ENCODE measurements at regions not wholly inside any gene's neighbourhood (a gene's known extent, or its start where the extent isn't known, plus 50 kb on each side); places are given as distances from the start of the nearest gene placed in this dataset.

DNA sequence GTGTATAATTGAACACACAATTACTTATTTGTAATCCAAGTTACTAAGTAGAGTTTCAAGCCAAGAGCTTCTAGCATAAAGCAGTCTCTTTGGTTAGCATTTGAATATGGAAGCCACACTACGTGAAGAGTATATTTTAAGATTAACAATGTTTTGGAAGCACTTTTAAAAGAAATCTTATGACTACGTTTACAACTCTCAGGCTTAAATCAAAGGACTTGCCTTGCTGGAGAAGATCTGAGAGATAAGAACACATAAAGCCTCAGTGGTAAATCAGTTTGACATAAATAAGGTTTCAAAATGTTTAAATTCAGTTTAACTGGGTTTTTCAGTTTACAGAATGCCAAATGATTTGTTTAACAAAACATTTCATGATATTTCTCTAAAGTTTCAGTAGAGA is 161.9 kb upstream of the PDE3A start:
- Histone ChIP-seq H2AK9ac (replicated peaks; ENCODE audit: low read depth, low read length, poor library complexity) (no peak overlapping the region), H3K27ac (ENCODE audit: insufficient read depth, low read length) (no peak overlapping the region), H3K27me3 (ENCODE audit: control insufficient read depth, insufficient read depth, low read length) (no peaks in the 10 kb centered on the region), H2BK5ac (ENCODE audit: low read depth, low read length, poor library complexity, severe bottlenecking) (no peak overlapping the region), H2BK20ac (ENCODE audit: low read depth, low read length) (no peak overlapping the region), H2AFZ (replicated peaks; ENCODE audit: low read length, poor library complexity) (no peak overlapping the region), H3K23ac (ENCODE audit: low read depth, low read length) (no peak overlapping the region), H3K4ac (ENCODE audit: low read depth, low read length) (no peak overlapping the region), H3K4me3 (ENCODE audit: insufficient read depth, low read depth, low read length) (no peak overlapping the region), H2BK120ac (ENCODE audit: low read depth, low read length) (no peak overlapping the region), H3K4me1 (ENCODE audit: control insufficient read depth, insufficient read depth, low read length) (no peaks in the 10 kb centered on the region), H4K8ac (ENCODE audit: low read depth in 2 of 2, low read length in 2 of 2) (no peak overlapping the region), H3K18ac (ENCODE audit: low read depth, low read length) (no peak overlapping the region), H3K56ac (ENCODE audit: extremely low read depth, insufficient read depth, low read length) (no peak overlapping the region), H4K91ac (ENCODE audit: insufficient read depth, low read depth, low read length) (no peak overlapping the region), H4K5ac (ENCODE audit: low read depth, low read length) (no peak overlapping the region), H3K14ac (replicated peaks; ENCODE audit: low read depth, low read length) (no peak overlapping the region), H4K20me1 (ENCODE audit: insufficient read depth, low read length) (no peaks in the 10 kb centered on the region), H3K79me1 (ENCODE audit: low read depth in 1 of 2, low read length in 2 of 2) (no peaks in the 10 kb centered on the region), H3K9me3 (ENCODE audit: control insufficient read depth, insufficient read depth, low read length) (no peaks in the 10 kb centered on the region; the same call in 1 of the 2 replicates), H3K36me3 (ENCODE audit: control insufficient read depth, insufficient read depth, low read length) (no peaks in the 10 kb centered on the region), H2BK15ac (ENCODE audit: low read depth, low read length) (no peak overlapping the region), H3K4me2 (ENCODE audit: low read depth, low read length) (no peak overlapping the region), H3K9ac (ENCODE audit: low read depth, low read length) (no peak overlapping the region), H2AK5ac (ENCODE audit: low read depth, low read length) (no peak overlapping the region), H3K9me1 (ENCODE audit: insufficient read depth, low read length) (0 out of 2 replicates have a peak, but pooled peaks cover under 1% of the 10 kb centered on the region)
- dilution Hi-C loops (cut with HindIII; ENCODE audit: low sequenced_read_pairs, unreplicated experiment) (no loop called here), intact Hi-C loops (cut with micrococcal nuclease) (no loop called here), in situ Hi-C loops (cut with MboI; ENCODE audit: low sequenced_read_pairs) (loop anchor here (25.0 kb wide), 1 partner anchor 294 kb away; no protein-coding TSS in a partner anchor)
- no peak for TF ChIP-seq MAFK (IDR thresholded peaks at IDR 0.05; ENCODE audit: low read depth, low read length)
- no peak for TF ChIP-seq NFE2L2 (IDR thresholded peaks at IDR 0.05; ENCODE audit: low read depth, low read length)
- TF ChIP-seq CEBPB (IDR thresholded peaks at IDR 0.05; ENCODE audit: low read depth, low read length): no peak
- WGBS, 2 experiments (ENCODE audit: extremely low coverage in 2 of 2, insufficient read length in 1 of 2): no CpG with 5 or more reads among the region's 2 CpGs
- ChIA-PET POLR2A (ENCODE audit: unreplicated experiment) (no interaction called here), CTCF (no interaction called here)
- DNase-seq (no peak), ATAC-seq (ENCODE audit: low read depth) (no peak)
- BruUV-seq (replicated peaks): no TSS peak
